AG09309 (cell line): ENCODE measurements at regions not wholly inside any gene's neighbourhood (a gene's known extent, or its start where the extent isn't known, plus 50 kb on each side); places are given as distances from the start of the nearest gene placed in this dataset.

ENCODE experiments used
- DNase-seq: peaks from one replicate; pipeline ENCODE4 v3.0.0-alpha.2; 2010; ENCODE audit warnings: low read depth
- H3K4me3 ChIP-seq: 2 replicates; pipeline ENCODE4 v1.5.1; 2011; ENCODE audit warnings: mild to moderate bottlenecking, low read depth, low read length, moderate library complexity; ENCODE audit not compliant: control insufficient read depth
- CTCF ChIP-seq: IDR thresholded peaks from 2 replicates; pipeline ENCODE4 v1.5.1; 2011; ENCODE audit warnings: mild to moderate bottlenecking, low read depth, low read length, inconsistent platforms; ENCODE audit not compliant: insufficient read depth, control insufficient read depth; ENCODE audit errors: missing control alignments

GRCh38 chr5:103498800-103499551, 63.6 kb downstream of the NUDT12 start:
- no peak for TF ChIP-seq CTCF
- DNase-seq, result no peak
- H3K4me3 ChIP-seq, result no peak overlapping the region

- no peak for TF ChIP-seq CTCF
- no peak overlapping the region for H3K4me3 ChIP-seq
- no peak for DNase-seq
These were observed 64.4 kb downstream of the NUDT12 start for GRCh38 chr5:103498211-103498610.

- no peak for DNase-seq
- H3K4me3 ChIP-seq, result no peak overlapping the region
- no peak for TF ChIP-seq CTCF
These were observed 64.8 kb downstream of the NUDT12 start for GRCh38 chr5:103497781-103498180.

- TF ChIP-seq CTCF, result no peak
- DNase-seq, result no peak
- H3K4me3 ChIP-seq, result no peak overlapping the region
These were observed 72.4 kb downstream of the NUDT12 start for GRCh38 chr5:103490030-103490739.

DNA sequence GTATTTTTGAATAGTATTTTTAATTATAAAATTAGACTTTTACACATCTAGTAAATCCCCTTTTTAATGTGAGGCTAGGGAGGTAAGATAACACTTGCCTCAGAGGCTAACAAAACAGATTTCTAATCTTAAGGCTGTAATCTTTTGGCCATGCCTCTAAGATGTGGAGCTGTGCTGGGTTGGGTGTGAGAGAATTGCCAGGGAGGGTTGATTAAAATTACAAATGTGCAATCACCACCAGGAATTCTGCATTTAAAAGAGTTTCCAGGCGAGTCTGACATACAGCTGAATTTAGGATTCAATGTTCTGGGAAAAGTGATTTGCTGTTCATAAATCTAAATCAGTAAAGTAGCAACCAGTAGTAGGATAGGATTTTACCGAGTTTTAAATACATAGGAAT, 73.3 kb downstream of the NUDT12 start:
- no peak overlapping the region for H3K4me3 ChIP-seq
- no peak for TF ChIP-seq CTCF
- no peak for DNase-seq

- H3K4me3 ChIP-seq, result no peak overlapping the region
- no peak for TF ChIP-seq CTCF
- DNase-seq, result no peak
These were observed 74.6 kb downstream of the NUDT12 start for GRCh38 chr5:103487822-103488493.
